ENCODE measurements at regions not wholly inside any gene's neighbourhood (a gene's known extent, or its start where the extent isn't known, plus 50 kb on each side); places are given as distances from the start of the nearest gene placed in this dataset.

DNA sequence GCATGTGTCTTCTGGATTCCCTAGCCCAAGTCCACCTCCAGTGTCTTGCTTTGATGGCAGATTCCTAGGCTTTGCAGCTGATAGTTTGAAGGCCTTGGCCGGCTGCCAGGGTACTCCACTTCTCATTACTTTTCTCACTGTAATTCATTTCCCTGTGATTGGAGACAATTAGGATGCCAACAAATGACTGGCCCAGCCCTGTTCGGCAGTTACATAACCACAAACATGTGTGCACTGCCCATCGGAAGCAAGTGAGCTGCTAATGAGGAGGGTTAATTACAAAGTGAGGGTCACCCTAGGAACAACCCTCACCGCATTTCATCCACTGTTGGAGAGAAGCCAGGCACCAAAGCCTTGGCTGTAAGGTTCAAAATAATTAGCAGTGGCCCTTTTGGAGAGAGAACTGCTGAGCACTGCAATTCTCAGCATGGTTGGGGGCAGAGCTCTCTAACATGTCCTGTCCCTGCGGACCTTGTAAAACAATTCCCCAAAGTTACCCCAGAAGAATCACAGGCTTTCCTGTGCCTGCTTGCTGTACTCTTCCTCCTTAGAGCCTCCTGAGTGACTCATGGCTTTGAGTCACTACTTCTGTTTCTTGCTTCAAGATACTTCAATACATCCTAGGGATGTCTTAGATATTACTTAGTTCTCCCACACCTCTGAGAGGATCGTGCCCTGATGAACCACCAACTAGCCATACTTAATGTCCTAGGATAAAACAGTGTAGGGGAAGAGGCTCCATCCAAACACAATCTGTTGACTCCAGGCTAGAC, 109.7 kb upstream of the GALNT18 start:
- no peaks in the 10 kb centered on the region for H3K9me2 ChIP-seq (replicated peaks; ENCODE audit: insufficient read depth, low read length)
- H4K20me1 ChIP-seq (ENCODE audit: low read depth, low read length) = no peaks in the 10 kb centered on the region
- H3K27ac ChIP-seq (ENCODE audit: low read depth, low read length) = no peak overlapping the region
- H3K9me3 ChIP-seq (ENCODE audit: insufficient read depth, low read length) = no peaks in the 10 kb centered on the region
- no peak overlapping the region for H3K4me2 ChIP-seq (ENCODE audit: low read depth, low read length, poor library complexity, severe bottlenecking)
- H3F3A ChIP-seq (ENCODE audit: insufficient read depth) = no peaks in the 10 kb centered on the region
- TF ChIP-seq CTCF (IDR thresholded peaks at IDR 0.05; ENCODE audit: insufficient read depth, low read length, poor library complexity, severe bottlenecking) = no peak
- no peak for TF ChIP-seq EZH2phosphoT487 (conservative IDR thresholded peaks at IDR 0.05; ENCODE audit: low read length)
- H3K9ac ChIP-seq (ENCODE audit: low read length) = no peak overlapping the region
- H3K79me2 ChIP-seq (ENCODE audit: insufficient read depth, low read length) = no peaks in the 10 kb centered on the region
- 0 out of 2 replicates have a peak, but pooled peaks cover 3% of the 10 kb centered on the region for H3K27me3 ChIP-seq (ENCODE audit: low read length)
- no peak overlapping the region for H3K4me3 ChIP-seq (ENCODE audit: insufficient read depth, low read length, poor library complexity, severe bottlenecking)
- H3K36me3 ChIP-seq (ENCODE audit: low read length) = no peaks in the 10 kb centered on the region
- H2AFZ ChIP-seq (ENCODE audit: low read depth, low read length, severe bottlenecking) = no peak overlapping the region

DNA sequence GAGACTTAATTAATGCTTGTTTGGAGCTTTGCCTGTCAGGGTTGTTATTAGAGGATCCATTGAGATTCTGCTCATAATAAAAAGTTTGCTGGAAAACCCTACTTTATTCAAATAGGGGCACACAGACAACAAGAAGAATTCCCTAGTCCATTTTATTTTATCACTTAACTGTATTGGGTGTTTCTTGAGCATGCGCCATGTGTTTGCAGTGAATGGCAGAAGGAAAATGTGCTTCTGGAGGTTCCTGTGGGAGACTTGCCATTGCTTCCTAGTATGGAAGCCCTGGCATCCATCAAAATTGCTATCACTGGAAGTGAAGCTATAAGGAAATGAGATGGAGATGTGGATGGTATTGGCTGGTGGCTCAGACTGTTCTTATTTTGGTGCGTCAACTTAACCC, 106.6 kb upstream of the GALNT18 start:
- no peak overlapping the region for H3K27ac ChIP-seq (ENCODE audit: low read depth, low read length)
- no peak overlapping the region for H3K4me2 ChIP-seq (ENCODE audit: low read depth, low read length, poor library complexity, severe bottlenecking)
- no peak overlapping the region for H2AFZ ChIP-seq (ENCODE audit: low read depth, low read length, severe bottlenecking)
- no peaks in the 10 kb centered on the region for H3K9me3 ChIP-seq (ENCODE audit: insufficient read depth, low read length)
- H3K9ac ChIP-seq (ENCODE audit: low read length) = no peak overlapping the region
- H3K4me3 ChIP-seq (ENCODE audit: insufficient read depth, low read length, poor library complexity, severe bottlenecking) = no peak overlapping the region
- no peaks in the 10 kb centered on the region for H3K36me3 ChIP-seq (ENCODE audit: low read length)
- H3K9me2 ChIP-seq (replicated peaks; ENCODE audit: insufficient read depth, low read length) = no peaks in the 10 kb centered on the region
- no peaks in the 10 kb centered on the region for H4K20me1 ChIP-seq (ENCODE audit: low read depth, low read length)
- 0 out of 2 replicates have a peak, but pooled peaks cover 3% of the 10 kb centered on the region for H3K27me3 ChIP-seq (ENCODE audit: low read length)
- H3F3A ChIP-seq (ENCODE audit: insufficient read depth) = no peaks in the 10 kb centered on the region
- no peaks in the 10 kb centered on the region for H3K79me2 ChIP-seq (ENCODE audit: insufficient read depth, low read length)
- TF ChIP-seq CTCF (IDR thresholded peaks at IDR 0.05; ENCODE audit: insufficient read depth, low read length, poor library complexity, severe bottlenecking) (no peak), EZH2phosphoT487 (conservative IDR thresholded peaks at IDR 0.05; ENCODE audit: low read length) (no peak)

DNA sequence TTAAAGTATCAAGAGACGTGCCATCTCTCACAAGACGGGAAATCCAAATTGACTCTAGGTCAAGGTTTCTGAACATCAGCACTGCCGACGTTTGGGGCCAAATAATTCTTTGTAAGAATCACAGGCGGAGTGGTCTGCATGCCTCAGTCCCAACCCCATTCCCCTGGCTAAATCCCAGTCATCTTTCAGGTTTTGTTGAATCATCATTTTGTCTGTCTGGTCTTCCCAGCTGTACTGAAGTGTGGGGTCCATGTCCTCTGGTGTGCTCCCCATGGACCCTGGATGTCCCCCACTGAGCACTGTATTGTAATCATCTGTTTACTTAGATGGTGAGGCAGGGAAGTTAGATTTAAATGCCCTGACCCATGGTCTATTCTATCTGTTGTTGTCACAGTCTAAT, 103.6 kb upstream of the GALNT18 start:
- TF ChIP-seq EZH2phosphoT487 (conservative IDR thresholded peaks at IDR 0.05; ENCODE audit: low read length) (no peak), CTCF (IDR thresholded peaks at IDR 0.05; ENCODE audit: insufficient read depth, low read length, poor library complexity, severe bottlenecking) (no peak)

More for the DNA sequence above, 103.6 kb upstream of the GALNT18 start:
- Histone ChIP-seq H2AFZ (ENCODE audit: low read depth, low read length, severe bottlenecking) (no peak overlapping the region), H3K79me2 (ENCODE audit: insufficient read depth, low read length) (no peaks in the 10 kb centered on the region), H3K27me3 (ENCODE audit: low read length) (no peaks in the 10 kb centered on the region), H3K36me3 (ENCODE audit: low read length) (no peaks in the 10 kb centered on the region), H3K9me2 (replicated peaks; ENCODE audit: insufficient read depth, low read length) (no peaks in the 10 kb centered on the region), H3K4me3 (ENCODE audit: insufficient read depth, low read length, poor library complexity, severe bottlenecking) (no peak overlapping the region), H3K9ac (ENCODE audit: low read length) (no peak overlapping the region), H3K9me3 (ENCODE audit: insufficient read depth, low read length) (no peaks in the 10 kb centered on the region), H3F3A (ENCODE audit: insufficient read depth) (no peaks in the 10 kb centered on the region), H3K27ac (ENCODE audit: low read depth, low read length) (no peak overlapping the region), H4K20me1 (ENCODE audit: low read depth, low read length) (no peaks in the 10 kb centered on the region), H3K4me2 (ENCODE audit: low read depth, low read length, poor library complexity, severe bottlenecking) (no peak overlapping the region)
